ENCODE measurements at regions not wholly inside any gene's neighbourhood (a gene's known extent, or its start where the extent isn't known, plus 50 kb on each side); places are given as distances from the start of the nearest gene placed in this dataset.
"Not testable (repeated sequence)": the region's sequence is repeated elsewhere in the genome, so short reads cannot be mapped to it uniquely, and the experiment has no call there.

- TF ChIP-seq, protein P1, sequence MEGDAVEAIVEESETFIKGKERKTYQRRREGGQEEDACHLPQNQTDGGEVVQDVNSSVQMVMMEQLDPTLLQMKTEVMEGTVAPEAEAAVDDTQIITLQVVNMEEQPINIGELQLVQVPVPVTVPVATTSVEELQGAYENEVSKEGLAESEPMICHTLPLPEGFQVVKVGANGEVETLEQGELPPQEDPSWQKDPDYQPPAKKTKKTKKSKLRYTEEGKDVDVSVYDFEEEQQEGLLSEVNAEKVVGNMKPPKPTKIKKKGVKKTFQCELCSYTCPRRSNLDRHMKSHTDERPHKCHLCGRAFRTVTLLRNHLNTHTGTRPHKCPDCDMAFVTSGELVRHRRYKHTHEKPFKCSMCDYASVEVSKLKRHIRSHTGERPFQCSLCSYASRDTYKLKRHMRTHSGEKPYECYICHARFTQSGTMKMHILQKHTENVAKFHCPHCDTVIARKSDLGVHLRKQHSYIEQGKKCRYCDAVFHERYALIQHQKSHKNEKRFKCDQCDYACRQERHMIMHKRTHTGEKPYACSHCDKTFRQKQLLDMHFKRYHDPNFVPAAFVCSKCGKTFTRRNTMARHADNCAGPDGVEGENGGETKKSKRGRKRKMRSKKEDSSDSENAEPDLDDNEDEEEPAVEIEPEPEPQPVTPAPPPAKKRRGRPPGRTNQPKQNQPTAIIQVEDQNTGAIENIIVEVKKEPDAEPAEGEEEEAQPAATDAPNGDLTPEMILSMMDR (IDR thresholded peaks at IDR 0.05) = not testable (repeated sequence)
- TF ChIP-seq MXD4 (CRISPR knock-in tag; IDR thresholded peaks at IDR 0.05; ENCODE audit: borderline replicate concordance); ATF1 (CRISPR knock-in tag; IDR thresholded peaks at IDR 0.05); ZMAT4 (CRISPR knock-in tag; IDR thresholded peaks at IDR 0.05); CREM (CRISPR knock-in tag; IDR thresholded peaks at IDR 0.05); TEAD4 (CRISPR knock-in tag; IDR thresholded peaks at IDR 0.05); ZNF671 (CRISPR knock-in tag; IDR thresholded peaks at IDR 0.05); ETV6 (CRISPR knock-in tag; IDR thresholded peaks at IDR 0.05); GABPB1 (CRISPR knock-in tag; IDR thresholded peaks at IDR 0.05); ATF6 (CRISPR knock-in tag; IDR thresholded peaks at IDR 0.05); ZNF416 (CRISPR knock-in tag; IDR thresholded peaks at IDR 0.05): not testable (repeated sequence)
- TF ChIP-seq, protein P2, sequence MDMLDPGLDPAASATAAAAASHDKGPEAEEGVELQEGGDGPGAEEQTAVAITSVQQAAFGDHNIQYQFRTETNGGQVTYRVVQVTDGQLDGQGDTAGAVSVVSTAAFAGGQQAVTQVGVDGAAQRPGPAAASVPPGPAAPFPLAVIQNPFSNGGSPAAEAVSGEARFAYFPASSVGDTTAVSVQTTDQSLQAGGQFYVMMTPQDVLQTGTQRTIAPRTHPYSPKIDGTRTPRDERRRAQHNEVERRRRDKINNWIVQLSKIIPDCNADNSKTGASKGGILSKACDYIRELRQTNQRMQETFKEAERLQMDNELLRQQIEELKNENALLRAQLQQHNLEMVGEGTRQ (CRISPR knock-in tag; IDR thresholded peaks at IDR 0.05) = not testable (repeated sequence)
- TF ChIP-seq, protein P3, sequence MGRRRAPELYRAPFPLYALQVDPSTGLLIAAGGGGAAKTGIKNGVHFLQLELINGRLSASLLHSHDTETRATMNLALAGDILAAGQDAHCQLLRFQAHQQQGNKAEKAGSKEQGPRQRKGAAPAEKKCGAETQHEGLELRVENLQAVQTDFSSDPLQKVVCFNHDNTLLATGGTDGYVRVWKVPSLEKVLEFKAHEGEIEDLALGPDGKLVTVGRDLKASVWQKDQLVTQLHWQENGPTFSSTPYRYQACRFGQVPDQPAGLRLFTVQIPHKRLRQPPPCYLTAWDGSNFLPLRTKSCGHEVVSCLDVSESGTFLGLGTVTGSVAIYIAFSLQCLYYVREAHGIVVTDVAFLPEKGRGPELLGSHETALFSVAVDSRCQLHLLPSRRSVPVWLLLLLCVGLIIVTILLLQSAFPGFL (CRISPR knock-in tag; IDR thresholded peaks at IDR 0.05; ENCODE audit: borderline replicate concordance) = not testable (repeated sequence)
Measured at GRCh38 chr1:70507991-70508390, 96.9 kb downstream of the CTH start.

Measured in WTC11 (cell line).